ENCODE measurements at regions not wholly inside any gene's neighbourhood (a gene's known extent, or its start where the extent isn't known, plus 50 kb on each side); places are given as distances from the start of the nearest gene placed in this dataset.

- TF ChIP-seq RARB (CRISPR knock-in tag; IDR thresholded peaks at IDR 0.05): no peak
- no peak for TF ChIP-seq PATZ1 (CRISPR knock-in tag; IDR thresholded peaks at IDR 0.05; ENCODE audit: borderline replicate concordance)
- no peak for TF ChIP-seq ZNF70 (CRISPR knock-in tag; IDR thresholded peaks at IDR 0.05)
- TF ChIP-seq ISL1 (CRISPR knock-in tag; IDR thresholded peaks at IDR 0.05): no peak
- TF ChIP-seq ZFP30 (CRISPR knock-in tag; IDR thresholded peaks at IDR 0.05): no peak
- TF ChIP-seq CSDC2 (CRISPR knock-in tag; IDR thresholded peaks at IDR 0.05): no peak
- TF ChIP-seq ZNF8 (CRISPR knock-in tag; IDR thresholded peaks at IDR 0.05): no peak
- TF ChIP-seq ESRRG (CRISPR knock-in tag; IDR thresholded peaks at IDR 0.05): no peak
- no peak for TF ChIP-seq BACH2 (CRISPR knock-in tag; IDR thresholded peaks at IDR 0.05; ENCODE audit: borderline replicate concordance)
- TF ChIP-seq ARNTL (CRISPR knock-in tag; IDR thresholded peaks at IDR 0.05; ENCODE audit: borderline replicate concordance, low read depth): no peak
Observed at GRCh38 chr14:95458459-95458858, 58.0 kb downstream of the SYNE3 start.
